22Rv1 (cell line): ENCODE measurements at regions not wholly inside any gene's neighbourhood (a gene's known extent, or its start where the extent isn't known, plus 50 kb on each side); places are given as distances from the start of the nearest gene placed in this dataset.

Experiments used
- ZFX ChIP-seq: fragments of 450-650 bp; IDR thresholded peaks from 2 replicates; pipeline ENCODE4 v1.6.1; 2017; ENCODE audit warnings: antibody characterized with exemption, borderline replicate concordance
- TF ChIP-seq, protein P1 (sequence below): fragments of 450-650 bp; IDR thresholded peaks from 2 replicates; pipeline ENCODE4 v1.5.1; 2017; ENCODE audit warnings: mild to moderate bottlenecking

DNA sequence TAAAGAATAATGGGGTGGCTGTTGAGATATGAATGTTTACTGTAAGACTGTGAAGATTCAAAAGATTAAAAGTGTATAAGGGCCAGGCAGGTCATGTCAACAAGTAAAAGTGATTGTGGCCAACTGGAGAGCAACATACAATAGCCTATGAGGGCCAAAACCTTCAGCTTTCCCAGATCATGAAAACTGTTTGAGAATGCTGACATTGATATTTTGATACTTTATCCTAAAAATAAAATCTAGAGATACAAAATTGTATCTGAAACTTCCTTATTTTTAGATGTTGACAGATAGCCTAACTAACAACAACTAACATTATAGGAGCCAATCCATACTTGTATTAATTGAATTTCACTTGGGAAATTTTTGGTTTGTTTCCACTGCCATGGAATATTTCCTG, 70.3 kb upstream of the PAK5 start:
- TF ChIP-seq, protein P1, sequence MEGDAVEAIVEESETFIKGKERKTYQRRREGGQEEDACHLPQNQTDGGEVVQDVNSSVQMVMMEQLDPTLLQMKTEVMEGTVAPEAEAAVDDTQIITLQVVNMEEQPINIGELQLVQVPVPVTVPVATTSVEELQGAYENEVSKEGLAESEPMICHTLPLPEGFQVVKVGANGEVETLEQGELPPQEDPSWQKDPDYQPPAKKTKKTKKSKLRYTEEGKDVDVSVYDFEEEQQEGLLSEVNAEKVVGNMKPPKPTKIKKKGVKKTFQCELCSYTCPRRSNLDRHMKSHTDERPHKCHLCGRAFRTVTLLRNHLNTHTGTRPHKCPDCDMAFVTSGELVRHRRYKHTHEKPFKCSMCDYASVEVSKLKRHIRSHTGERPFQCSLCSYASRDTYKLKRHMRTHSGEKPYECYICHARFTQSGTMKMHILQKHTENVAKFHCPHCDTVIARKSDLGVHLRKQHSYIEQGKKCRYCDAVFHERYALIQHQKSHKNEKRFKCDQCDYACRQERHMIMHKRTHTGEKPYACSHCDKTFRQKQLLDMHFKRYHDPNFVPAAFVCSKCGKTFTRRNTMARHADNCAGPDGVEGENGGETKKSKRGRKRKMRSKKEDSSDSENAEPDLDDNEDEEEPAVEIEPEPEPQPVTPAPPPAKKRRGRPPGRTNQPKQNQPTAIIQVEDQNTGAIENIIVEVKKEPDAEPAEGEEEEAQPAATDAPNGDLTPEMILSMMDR = no peak
- no peak for TF ChIP-seq ZFX
